ENCODE measurements at regions not wholly inside any gene's neighbourhood (a gene's known extent, or its start where the extent isn't known, plus 50 kb on each side); places are given as distances from the start of the nearest gene placed in this dataset.

GRCh38 chr3:152656214-152656971 lies 178.5 kb upstream of the P2RY1 start:
- Histone ChIP-seq H3K27ac (ENCODE audit: insufficient read depth, low read depth, low read length, poor library complexity, severe bottlenecking) (peak overlapping the region; percentile 68), H3K36me3 (ENCODE audit: control insufficient read depth, insufficient read depth, low read length) (no peaks in the 10 kb centered on the region), H3K27me3 (ENCODE audit: control insufficient read depth, insufficient read depth, low read length, poor library complexity, severe bottlenecking) (no peaks in the 10 kb centered on the region), H3K9me3 (ENCODE audit: control insufficient read depth, low read length) (no peaks in the 10 kb centered on the region), H3K4me1 (ENCODE audit: control insufficient read depth, insufficient read depth, low read length) (peaks cover 33% of the 10 kb centered on the region), H3K4me3 (ENCODE audit: insufficient read depth, low read depth, low read length) (no peak overlapping the region)
- WGBS, 2 experiments = 28 to 36% methylated on average over 8 to 10 of the region's 10 CpGs

DNA sequence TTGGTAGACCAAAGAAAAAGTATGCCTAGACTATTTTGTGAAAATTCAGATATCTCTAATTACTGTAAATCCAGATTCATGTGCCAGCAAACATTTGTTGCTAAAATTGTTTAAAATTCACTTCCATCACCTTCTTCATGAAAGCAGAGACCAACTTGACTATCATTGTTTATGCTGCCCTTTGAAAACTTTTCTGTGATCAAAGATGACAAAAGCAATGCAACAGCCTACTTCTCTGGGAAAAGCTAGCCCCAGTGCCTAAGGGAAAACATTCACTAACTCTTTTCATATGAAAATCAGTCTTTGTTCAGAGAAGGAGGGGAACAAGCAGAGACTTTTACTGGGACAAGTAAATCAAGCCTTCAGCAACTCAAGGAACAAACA lies 178.0 kb upstream of the P2RY1 start:
- Histone ChIP-seq H3K27ac (ENCODE audit: insufficient read depth, low read depth, low read length, poor library complexity, severe bottlenecking) (peak overlapping the region; percentile 68), H3K4me1 (ENCODE audit: control insufficient read depth, insufficient read depth, low read length) (peaks cover 33% of the 10 kb centered on the region), H3K9me3 (ENCODE audit: control insufficient read depth, low read length) (no peaks in the 10 kb centered on the region), H3K4me3 (ENCODE audit: insufficient read depth, low read depth, low read length) (no peak overlapping the region), H3K27me3 (ENCODE audit: control insufficient read depth, insufficient read depth, low read length, poor library complexity, severe bottlenecking) (no peaks in the 10 kb centered on the region), H3K36me3 (ENCODE audit: control insufficient read depth, insufficient read depth, low read length) (no peaks in the 10 kb centered on the region)

DNA sequence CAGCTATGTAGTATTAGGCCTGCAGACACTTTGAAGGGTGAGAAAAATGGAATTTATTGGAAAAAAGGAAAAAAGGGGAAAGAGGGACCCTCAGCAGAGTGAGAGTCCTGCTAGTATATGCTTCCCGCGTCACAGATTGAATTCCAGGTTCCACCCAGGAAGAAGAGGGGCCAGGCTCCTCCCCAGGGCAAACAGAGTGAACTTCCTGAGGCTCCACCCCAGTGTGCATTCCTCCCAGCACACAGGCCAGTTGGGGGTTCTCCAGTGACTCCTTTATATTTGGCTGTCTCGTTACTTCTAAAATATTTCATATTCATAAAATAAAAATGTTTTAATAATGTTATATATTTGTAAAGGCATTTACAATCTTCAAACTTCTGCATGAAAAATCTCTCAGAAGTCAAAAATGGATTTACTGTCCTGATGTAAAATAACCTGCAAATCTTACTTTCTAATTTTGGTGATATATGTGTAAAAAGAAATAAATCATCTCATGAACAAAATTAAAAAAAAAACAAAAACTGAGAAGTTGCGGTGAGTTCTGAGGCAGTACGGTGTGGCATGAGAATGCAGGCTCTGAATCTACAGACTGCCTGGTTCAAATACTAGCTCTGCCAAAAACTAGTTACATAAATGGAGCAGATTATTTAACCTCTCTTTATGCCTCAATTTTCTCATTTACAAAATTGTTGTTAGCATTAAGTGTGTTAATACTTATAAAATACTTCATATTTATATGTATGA lies 175.8 kb upstream of the P2RY1 start:
- H3K27me3 ChIP-seq (ENCODE audit: control insufficient read depth, insufficient read depth, low read length, poor library complexity, severe bottlenecking) = no peaks in the 10 kb centered on the region
- H3K9me3 ChIP-seq (ENCODE audit: control insufficient read depth, low read length) = no peaks in the 10 kb centered on the region
- H3K27ac ChIP-seq (ENCODE audit: insufficient read depth, low read depth, low read length, poor library complexity, severe bottlenecking) = no peak overlapping the region
- H3K4me1 ChIP-seq (ENCODE audit: control insufficient read depth, insufficient read depth, low read length) = peaks cover 33% of the 10 kb centered on the region
- H3K36me3 ChIP-seq (ENCODE audit: control insufficient read depth, insufficient read depth, low read length) = no peaks in the 10 kb centered on the region
- 60 to 70% methylated on average over 4 of the region's 5 CpGs for WGBS, 2 experiments
- no peak overlapping the region for H3K4me3 ChIP-seq (ENCODE audit: insufficient read depth, low read depth, low read length)

DNA sequence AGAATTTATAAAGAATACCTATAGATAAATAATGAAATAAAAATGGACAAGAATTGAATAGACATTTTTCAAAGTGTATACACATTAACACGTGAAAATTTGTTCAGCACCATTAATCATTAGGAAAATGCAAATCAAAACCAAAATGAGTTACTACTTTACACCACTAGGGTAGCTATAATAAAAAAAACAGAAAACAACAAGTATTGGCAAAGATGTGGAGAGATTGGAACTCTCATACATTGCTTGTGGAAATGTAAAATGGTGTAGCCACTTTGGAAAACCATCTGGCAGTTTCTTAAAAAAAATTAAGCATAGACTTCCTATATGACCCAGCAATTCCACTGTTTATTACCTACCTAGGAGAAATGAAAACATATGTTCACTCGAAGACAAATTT lies 172.8 kb upstream of the P2RY1 start:
- Histone ChIP-seq H3K9me3 (ENCODE audit: control insufficient read depth, low read length) (no peaks in the 10 kb centered on the region), H3K36me3 (ENCODE audit: control insufficient read depth, insufficient read depth, low read length) (no peaks in the 10 kb centered on the region), H3K4me3 (ENCODE audit: insufficient read depth, low read depth, low read length) (no peak overlapping the region), H3K4me1 (ENCODE audit: control insufficient read depth, insufficient read depth, low read length) (peaks cover 15% of the 10 kb centered on the region), H3K27ac (ENCODE audit: insufficient read depth, low read depth, low read length, poor library complexity, severe bottlenecking) (no peak overlapping the region), H3K27me3 (ENCODE audit: control insufficient read depth, insufficient read depth, low read length, poor library complexity, severe bottlenecking) (no peaks in the 10 kb centered on the region)
- 80 to 94% methylated on average over 2 of the region's 2 CpGs for WGBS, 2 experiments

DNA sequence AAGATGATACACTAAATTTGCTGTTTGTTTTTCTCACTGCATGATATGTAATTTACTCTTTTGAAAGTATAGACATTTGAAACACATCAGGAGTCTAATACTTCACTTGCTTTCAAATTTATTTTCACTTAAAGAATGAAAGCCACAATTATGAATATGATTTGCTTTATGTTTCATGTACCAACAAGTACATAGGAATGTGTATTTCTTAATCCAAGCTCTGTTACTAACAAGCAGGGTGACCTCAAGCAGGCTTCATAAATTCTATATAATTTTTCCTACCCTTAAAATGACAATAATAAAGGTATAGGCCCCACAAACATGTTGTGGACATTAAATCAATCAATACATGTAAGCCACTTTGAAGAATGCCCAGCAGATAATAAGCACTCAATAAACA lies 170.2 kb upstream of the P2RY1 start:
- no peaks in the 10 kb centered on the region for H3K4me1 ChIP-seq (ENCODE audit: control insufficient read depth, insufficient read depth, low read length)
- H3K27me3 ChIP-seq (ENCODE audit: control insufficient read depth, insufficient read depth, low read length, poor library complexity, severe bottlenecking) = no peaks in the 10 kb centered on the region
- H3K27ac ChIP-seq (ENCODE audit: insufficient read depth, low read depth, low read length, poor library complexity, severe bottlenecking) = no peak overlapping the region
- no peak overlapping the region for H3K4me3 ChIP-seq (ENCODE audit: insufficient read depth, low read depth, low read length)
- H3K36me3 ChIP-seq (ENCODE audit: control insufficient read depth, insufficient read depth, low read length) = no peaks in the 10 kb centered on the region
- H3K9me3 ChIP-seq (ENCODE audit: control insufficient read depth, low read length) = no peaks in the 10 kb centered on the region

- H3K27me3 ChIP-seq (ENCODE audit: control insufficient read depth, insufficient read depth, low read length, poor library complexity, severe bottlenecking) = no peaks in the 10 kb centered on the region
- no peaks in the 10 kb centered on the region for H3K4me1 ChIP-seq (ENCODE audit: control insufficient read depth, insufficient read depth, low read length)
- no peak overlapping the region for H3K27ac ChIP-seq (ENCODE audit: insufficient read depth, low read depth, low read length, poor library complexity, severe bottlenecking)
- no peaks in the 10 kb centered on the region for H3K9me3 ChIP-seq (ENCODE audit: control insufficient read depth, low read length)
- no peaks in the 10 kb centered on the region for H3K36me3 ChIP-seq (ENCODE audit: control insufficient read depth, insufficient read depth, low read length)
- no peak overlapping the region for H3K4me3 ChIP-seq (ENCODE audit: insufficient read depth, low read depth, low read length)
These were observed 167.7 kb upstream of the P2RY1 start for GRCh38 chr3:152667267-152667666.

- no peaks in the 10 kb centered on the region for H3K27me3 ChIP-seq (ENCODE audit: control insufficient read depth, insufficient read depth, low read length, poor library complexity, severe bottlenecking)
- 89 to 92% methylated on average over 4 of the region's 4 CpGs for WGBS, 2 experiments
- no peak overlapping the region for H3K4me3 ChIP-seq (ENCODE audit: insufficient read depth, low read depth, low read length)
- no peaks in the 10 kb centered on the region for H3K36me3 ChIP-seq (ENCODE audit: control insufficient read depth, insufficient read depth, low read length)
- no peak overlapping the region for H3K27ac ChIP-seq (ENCODE audit: insufficient read depth, low read depth, low read length, poor library complexity, severe bottlenecking)
- no peaks in the 10 kb centered on the region for H3K4me1 ChIP-seq (ENCODE audit: control insufficient read depth, insufficient read depth, low read length)
- H3K9me3 ChIP-seq (ENCODE audit: control insufficient read depth, low read length) = no peaks in the 10 kb centered on the region
These were observed 165.4 kb upstream of the P2RY1 start for GRCh38 chr3:152669560-152669959.

DNA sequence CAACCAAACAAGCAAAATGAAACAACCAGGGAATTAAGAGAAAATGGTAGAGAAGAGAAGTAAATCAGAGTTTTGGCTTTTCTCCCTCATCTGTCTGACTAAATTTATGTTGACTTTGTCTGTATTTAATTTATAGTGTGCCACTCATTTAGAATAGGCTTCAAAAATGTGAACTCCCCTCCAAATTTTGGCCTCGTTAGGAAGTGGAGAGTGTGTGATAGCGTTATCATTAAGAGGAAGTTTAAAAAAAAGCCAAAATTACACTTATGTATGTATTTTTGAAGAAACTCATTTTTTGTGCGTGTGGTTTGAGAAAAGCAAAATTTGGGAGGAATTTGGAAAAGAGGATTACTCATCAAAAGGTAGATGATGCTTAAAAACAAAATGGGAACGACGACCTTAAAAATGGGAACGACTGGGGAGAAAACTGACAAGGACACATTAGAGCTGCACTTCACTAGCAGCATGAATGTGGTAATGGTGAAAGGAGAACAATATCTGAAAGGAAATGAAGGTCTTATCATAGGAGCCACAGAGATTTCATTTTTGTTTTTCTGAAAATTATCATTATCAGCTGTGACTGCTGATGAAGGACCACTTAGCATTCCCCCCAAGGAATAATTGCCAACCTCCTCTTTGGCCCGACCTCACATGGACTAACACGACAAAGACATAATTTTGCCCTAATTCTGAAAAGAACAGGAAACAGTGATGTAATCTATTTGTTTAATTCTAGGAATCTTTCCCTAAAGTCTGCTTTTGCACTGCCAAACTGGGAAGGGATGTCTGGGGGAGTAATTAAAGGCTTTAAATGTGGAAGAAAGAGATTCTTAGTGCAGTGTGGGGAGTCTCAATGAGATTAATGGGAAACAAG lies 163.2 kb upstream of the P2RY1 start:
- Histone ChIP-seq H3K27me3 (ENCODE audit: control insufficient read depth, insufficient read depth, low read length, poor library complexity, severe bottlenecking) (no peaks in the 10 kb centered on the region), H3K36me3 (ENCODE audit: control insufficient read depth, insufficient read depth, low read length) (no peaks in the 10 kb centered on the region), H3K4me3 (ENCODE audit: insufficient read depth, low read depth, low read length) (no peak overlapping the region), H3K27ac (ENCODE audit: insufficient read depth, low read depth, low read length, poor library complexity, severe bottlenecking) (no peak overlapping the region), H3K4me1 (ENCODE audit: control insufficient read depth, insufficient read depth, low read length) (no peaks in the 10 kb centered on the region), H3K9me3 (ENCODE audit: control insufficient read depth, low read length) (no peaks in the 10 kb centered on the region)
- 94 to 97% methylated on average over 8 of the region's 8 CpGs for WGBS, 2 experiments

- H3K27ac ChIP-seq (ENCODE audit: insufficient read depth, low read depth, low read length, poor library complexity, severe bottlenecking) = no peak overlapping the region
- no peaks in the 10 kb centered on the region for H3K36me3 ChIP-seq (ENCODE audit: control insufficient read depth, insufficient read depth, low read length)
- H3K9me3 ChIP-seq (ENCODE audit: control insufficient read depth, low read length) = no peaks in the 10 kb centered on the region
- 79 to 82% methylated on average over 3 of the region's 3 CpGs for WGBS, 2 experiments
- H3K4me3 ChIP-seq (ENCODE audit: insufficient read depth, low read depth, low read length) = no peak overlapping the region
- no peaks in the 10 kb centered on the region for H3K27me3 ChIP-seq (ENCODE audit: control insufficient read depth, insufficient read depth, low read length, poor library complexity, severe bottlenecking)
- no peaks in the 10 kb centered on the region for H3K4me1 ChIP-seq (ENCODE audit: control insufficient read depth, insufficient read depth, low read length)
These were observed 162.6 kb upstream of the P2RY1 start for GRCh38 chr3:152672320-152672649.

- WGBS, 2 experiments = 20 to 44% methylated on average over 1 of the region's 2 CpGs
- no peaks in the 10 kb centered on the region for H3K4me1 ChIP-seq (ENCODE audit: control insufficient read depth, insufficient read depth, low read length)
These were observed 158.0 kb upstream of the P2RY1 start for GRCh38 chr3:152676810-152677379.

More at GRCh38 chr3:152676810-152677379, 158.0 kb upstream of the P2RY1 start:
- Histone ChIP-seq H3K9me3 (ENCODE audit: control insufficient read depth, low read length) (no peaks in the 10 kb centered on the region), H3K27ac (ENCODE audit: insufficient read depth, low read depth, low read length, poor library complexity, severe bottlenecking) (no peak overlapping the region), H3K27me3 (ENCODE audit: control insufficient read depth, insufficient read depth, low read length, poor library complexity, severe bottlenecking) (no peaks in the 10 kb centered on the region), H3K4me3 (ENCODE audit: insufficient read depth, low read depth, low read length) (no peak overlapping the region), H3K36me3 (ENCODE audit: control insufficient read depth, insufficient read depth, low read length) (no peaks in the 10 kb centered on the region)
